ENCODE measurements at regions not wholly inside any gene's neighbourhood (a gene's known extent, or its start where the extent isn't known, plus 50 kb on each side); places are given as distances from the start of the nearest gene placed in this dataset.

- Histone ChIP-seq H3K36me3 (ENCODE audit: control insufficient read depth in 2 of 2, extremely low read depth in 1 of 2, insufficient read depth in 2 of 2, low read length in 2 of 2) (no peaks in the 10 kb centered on the region), H3K4me3 (replicated peaks in 1 of 3; ENCODE audit: insufficient read depth in 1 of 3, low read depth in 1 of 3, low read length in 3 of 3) (no peak overlapping the region), H3K4me2 (ENCODE audit: insufficient read depth, low read length) (no peak overlapping the region), H3K27ac (ENCODE audit: insufficient read depth, low read depth, low read length) (no peak overlapping the region), H3K9ac (replicated peaks; ENCODE audit: extremely low read depth, insufficient read depth, low read length) (no peak overlapping the region), H3K27me3 (ENCODE audit: control insufficient read depth in 2 of 2, insufficient read depth in 2 of 2, low read length in 2 of 2) (no peaks in the 10 kb centered on the region), H4K20me1 (replicated peaks; ENCODE audit: control insufficient read depth, extremely low read depth, insufficient read depth, low read length) (no peaks in the 10 kb centered on the region), H3K9me1 (replicated peaks; ENCODE audit: control insufficient read depth, extremely low read depth, insufficient read depth, low read length) (no peaks in the 10 kb centered on the region), H3K9me3 (replicated peaks; ENCODE audit: control insufficient read depth, insufficient read depth, low read length) (peaks cover 2% of the 10 kb centered on the region), H2AFZ (ENCODE audit: low read depth, low read length) (no peak overlapping the region), H3K79me2 (ENCODE audit: control insufficient read depth, insufficient read depth, low read length) (no peaks in the 10 kb centered on the region), H3K4me1 (ENCODE audit: control insufficient read depth, extremely low read depth, insufficient read depth, low read length) (no peaks in the 10 kb centered on the region)
- no peak for FAIRE-seq
- intact Hi-C loops (cut with micrococcal nuclease), result no loop called here
- DNase-seq (ENCODE audit: low read depth, low spot score), result no peak
- BruUV-seq (replicated peaks), result no TSS peak
- dilution Hi-C loops (cut with MboI; ENCODE audit: extremely low pct_ligation_motif_present, low sequenced_read_pairs), result no loop called here
- ChIA-PET CTCF (no interaction called here), POLR2A (no interaction called here)
- no peak for TF ChIP-seq JUN (IDR thresholded peaks at IDR 0.05; ENCODE audit: borderline replicate concordance, insufficient read depth, insufficient read length, low read depth)
- no peak for TF ChIP-seq POLR2A (IDR thresholded peaks at IDR 0.05; ENCODE audit: low read depth, low read length)
- no peak for TF ChIP-seq EZH2 (IDR thresholded peaks at IDR 0.05; ENCODE audit: borderline replicate concordance, low read depth, low read length, severe bottlenecking)
- TF ChIP-seq FOS (IDR thresholded peaks at IDR 0.05; ENCODE audit: borderline replicate concordance, insufficient read depth, low read length), result no peak
- no peak for TF ChIP-seq POLR2AphosphoS5 (IDR thresholded peaks at IDR 0.05; ENCODE audit: insufficient read depth, low read depth, low read length)
- TF ChIP-seq CTCF (IDR thresholded peaks at IDR 0.05; ENCODE audit: extremely low read depth in 1 of 2, insufficient read depth in 1 of 2, low read depth in 1 of 2, low read length in 2 of 2), result no peak
- no peak for TF ChIP-seq MAX (IDR thresholded peaks at IDR 0.05; ENCODE audit: insufficient read depth, insufficient read length)
- TF ChIP-seq GATA2 (IDR thresholded peaks at IDR 0.05; ENCODE audit: insufficient read depth, insufficient read length, low read depth, low read length), result no peak
Measured at GRCh38 chr11:98566978-98567377, 453.8 kb upstream of the CNTN5 start.

Measured in endothelial cell of umbilical vein (primary cell).